HCT116 (cell line): ENCODE measurements at regions not wholly inside any gene's neighbourhood (a gene's known extent, or its start where the extent isn't known, plus 50 kb on each side); places are given as distances from the start of the nearest gene placed in this dataset.
"Not testable (repeated sequence)": the region's sequence is repeated elsewhere in the genome, so short reads cannot be mapped to it uniquely, and the experiment has no call there.

Source experiments
- CEBPB ChIP-seq: IDR thresholded peaks from 2 replicates; pipeline ENCODE4 v1.6.1; 2012; ENCODE audit warnings: low read depth
- EZH2 ChIP-seq: fragments of 200-600 bp; sonication (generic); IDR thresholded peaks from 2 replicates; pipeline ENCODE4 v1.6.1; 2017; ENCODE audit warnings: antibody characterized with exemption, mixed run types
- POLR2A ChIP-seq: IDR thresholded peaks from 2 replicates; pipeline ENCODE4 v1.7.0; 2011; ENCODE audit warnings: borderline replicate concordance; ENCODE audit not compliant: insufficient read depth, insufficient read length; ENCODE audit errors: extremely low read depth
- POLR2AphosphoS5 ChIP-seq: IDR thresholded peaks from 2 replicates; pipeline ENCODE4 v1.6.1; 2011; ENCODE audit warnings: mild to moderate bottlenecking, low read depth, low read length, moderate library complexity
- SP1 ChIP-seq: IDR thresholded peaks from 2 replicates; pipeline ENCODE4 v1.6.1; 2012; ENCODE audit warnings: low read depth
- TCF7L2 ChIP-seq: IDR thresholded peaks from 2 replicates; pipeline ENCODE4 v1.7.0; 2011; ENCODE audit warnings: borderline replicate concordance, inconsistent platforms; ENCODE audit not compliant: insufficient read depth, insufficient read length; ENCODE audit errors: extremely low read depth
- ZNF274 ChIP-seq: fragments of 200-500 bp; sonication (Bioruptor generic); IDR thresholded peaks from 2 replicates; pipeline ENCODE4 v1.6.1; 2014; ENCODE audit warnings: mild to moderate bottlenecking, low read depth, low read length, inconsistent platforms
- TF ChIP-seq, protein P1 (sequence below), 3 experiments: fragments of 200-600 bp in 1 of 3; sonication (generic) in 1 of 3; IDR thresholded peaks in 2 of 3; conservative IDR thresholded peaks in 1 of 3; 2 replicates each; pipeline ENCODE4 v1.5.1; 2012 to 2017; ENCODE audit warnings: low read depth in 2 of 3, low read length in 2 of 3, antibody characterized with exemption in 1 of 3, borderline replicate concordance in 1 of 3, control low read depth in 1 of 3, mild to moderate bottlenecking in 1 of 3, mixed read lengths in 1 of 3, mixed run types in 1 of 3, moderate library complexity in 1 of 3; ENCODE audit not compliant: insufficient read depth in 1 of 3
- TF ChIP-seq, protein P2 (sequence below): IDR thresholded peaks from 2 replicates; pipeline ENCODE4 v1.6.1; 2012; ENCODE audit warnings: low read depth

DNA sequence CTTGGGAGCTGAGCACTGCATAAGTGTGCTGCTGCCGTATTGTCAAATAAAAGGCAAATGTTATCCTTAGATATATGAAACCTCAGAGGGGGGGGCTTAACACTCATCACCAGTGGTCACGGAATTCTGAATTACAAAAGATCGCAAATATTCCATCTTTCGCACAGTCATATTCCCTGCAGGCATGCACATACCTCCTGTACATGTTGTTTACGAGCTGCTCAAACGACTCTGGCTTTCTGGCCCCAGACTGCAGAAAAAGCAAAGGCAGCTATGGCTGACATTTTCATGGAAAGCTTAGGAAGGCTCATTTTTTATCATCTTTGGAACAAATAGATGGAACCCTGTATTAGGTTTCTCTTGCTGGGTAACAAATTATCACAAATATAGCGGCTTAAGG is 265.5 kb upstream of the NBPF12 start:
- TF ChIP-seq, protein P1, sequence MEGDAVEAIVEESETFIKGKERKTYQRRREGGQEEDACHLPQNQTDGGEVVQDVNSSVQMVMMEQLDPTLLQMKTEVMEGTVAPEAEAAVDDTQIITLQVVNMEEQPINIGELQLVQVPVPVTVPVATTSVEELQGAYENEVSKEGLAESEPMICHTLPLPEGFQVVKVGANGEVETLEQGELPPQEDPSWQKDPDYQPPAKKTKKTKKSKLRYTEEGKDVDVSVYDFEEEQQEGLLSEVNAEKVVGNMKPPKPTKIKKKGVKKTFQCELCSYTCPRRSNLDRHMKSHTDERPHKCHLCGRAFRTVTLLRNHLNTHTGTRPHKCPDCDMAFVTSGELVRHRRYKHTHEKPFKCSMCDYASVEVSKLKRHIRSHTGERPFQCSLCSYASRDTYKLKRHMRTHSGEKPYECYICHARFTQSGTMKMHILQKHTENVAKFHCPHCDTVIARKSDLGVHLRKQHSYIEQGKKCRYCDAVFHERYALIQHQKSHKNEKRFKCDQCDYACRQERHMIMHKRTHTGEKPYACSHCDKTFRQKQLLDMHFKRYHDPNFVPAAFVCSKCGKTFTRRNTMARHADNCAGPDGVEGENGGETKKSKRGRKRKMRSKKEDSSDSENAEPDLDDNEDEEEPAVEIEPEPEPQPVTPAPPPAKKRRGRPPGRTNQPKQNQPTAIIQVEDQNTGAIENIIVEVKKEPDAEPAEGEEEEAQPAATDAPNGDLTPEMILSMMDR (IDR thresholded peaks at IDR 0.05 in 2 of 3, conservative IDR thresholded peaks at IDR 0.05 in 1 of 3; ENCODE audit: borderline replicate concordance in 1 of 3, insufficient read depth in 1 of 3, low read depth in 2 of 3, low read length in 2 of 3) = not testable (repeated sequence)
- TF ChIP-seq, protein P2, sequence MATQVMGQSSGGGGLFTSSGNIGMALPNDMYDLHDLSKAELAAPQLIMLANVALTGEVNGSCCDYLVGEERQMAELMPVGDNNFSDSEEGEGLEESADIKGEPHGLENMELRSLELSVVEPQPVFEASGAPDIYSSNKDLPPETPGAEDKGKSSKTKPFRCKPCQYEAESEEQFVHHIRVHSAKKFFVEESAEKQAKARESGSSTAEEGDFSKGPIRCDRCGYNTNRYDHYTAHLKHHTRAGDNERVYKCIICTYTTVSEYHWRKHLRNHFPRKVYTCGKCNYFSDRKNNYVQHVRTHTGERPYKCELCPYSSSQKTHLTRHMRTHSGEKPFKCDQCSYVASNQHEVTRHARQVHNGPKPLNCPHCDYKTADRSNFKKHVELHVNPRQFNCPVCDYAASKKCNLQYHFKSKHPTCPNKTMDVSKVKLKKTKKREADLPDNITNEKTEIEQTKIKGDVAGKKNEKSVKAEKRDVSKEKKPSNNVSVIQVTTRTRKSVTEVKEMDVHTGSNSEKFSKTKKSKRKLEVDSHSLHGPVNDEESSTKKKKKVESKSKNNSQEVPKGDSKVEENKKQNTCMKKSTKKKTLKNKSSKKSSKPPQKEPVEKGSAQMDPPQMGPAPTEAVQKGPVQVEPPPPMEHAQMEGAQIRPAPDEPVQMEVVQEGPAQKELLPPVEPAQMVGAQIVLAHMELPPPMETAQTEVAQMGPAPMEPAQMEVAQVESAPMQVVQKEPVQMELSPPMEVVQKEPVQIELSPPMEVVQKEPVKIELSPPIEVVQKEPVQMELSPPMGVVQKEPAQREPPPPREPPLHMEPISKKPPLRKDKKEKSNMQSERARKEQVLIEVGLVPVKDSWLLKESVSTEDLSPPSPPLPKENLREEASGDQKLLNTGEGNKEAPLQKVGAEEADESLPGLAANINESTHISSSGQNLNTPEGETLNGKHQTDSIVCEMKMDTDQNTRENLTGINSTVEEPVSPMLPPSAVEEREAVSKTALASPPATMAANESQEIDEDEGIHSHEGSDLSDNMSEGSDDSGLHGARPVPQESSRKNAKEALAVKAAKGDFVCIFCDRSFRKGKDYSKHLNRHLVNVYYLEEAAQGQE = not testable (repeated sequence)
- TF ChIP-seq POLR2A, ZNF274, POLR2AphosphoS5, SP1, CEBPB, EZH2, TCF7L2: not testable (repeated sequence)
